ENCODE measurements at regions not wholly inside any gene's neighbourhood (a gene's known extent, or its start where the extent isn't known, plus 50 kb on each side); places are given as distances from the start of the nearest gene placed in this dataset.

- TF ChIP-seq EZH2 (IDR thresholded peaks at IDR 0.05; ENCODE audit: low read depth) (no peak), CTCF (conservative IDR thresholded peaks at IDR 0.05) (no peak)
Observed at GRCh38 chr16:61296814-61297213, 739.4 kb downstream of the CDH8 start.

All from PC-9 (cell line).